Neural cell (in vitro differentiated cells): ENCODE measurements at regions not wholly inside any gene's neighbourhood (a gene's known extent, or its start where the extent isn't known, plus 50 kb on each side); places are given as distances from the start of the nearest gene placed in this dataset.

Experiments used
- H2AFZ ChIP-seq: fragments of 200-600, 300-800 bp; sonication (generic), shearing (Covaris generic); 2 replicates; pipeline ENCODE4 v1.6.0; 2014; ENCODE audit warnings: low read depth, mild to moderate bottlenecking, antibody characterized with exemption, low read length, moderate library complexity
- H3F3A ChIP-seq: fragments of 200-600 bp; shearing (Covaris generic); 2 replicates; pipeline ENCODE4 v1.6.1; 2016; ENCODE audit warnings: mild to moderate bottlenecking, moderate library complexity, mixed read lengths, antibody characterized with exemption, low read length; ENCODE audit not compliant: insufficient read depth, poor library complexity, severe bottlenecking
- H3K27ac ChIP-seq: fragments of 200-600, 300-800 bp; sonication (generic), shearing (Covaris generic); 2 replicates; pipeline ENCODE4 v1.5.1; 2014; ENCODE audit warnings: mild to moderate bottlenecking, low read length, moderate library complexity
- H3K27me3 ChIP-seq: fragments of 300-800, 200-600 bp; sonication (generic), shearing (Covaris generic); 2 replicates; pipeline ENCODE4 v1.6.0; 2014; ENCODE audit warnings: mild to moderate bottlenecking, low read depth, low read length, moderate library complexity; ENCODE audit not compliant: insufficient read depth
- H3K36me3 ChIP-seq: fragments of 300-800, 200-600 bp; sonication (generic), shearing (Covaris generic); 2 replicates; pipeline ENCODE4 v1.5.1; 2014; ENCODE audit warnings: mild to moderate bottlenecking, antibody characterized with exemption, low read length, moderate library complexity; ENCODE audit not compliant: insufficient read depth
- H3K4me2 ChIP-seq: fragments of 300-800, 200-600 bp; sonication (generic), shearing (Covaris generic); 2 replicates; pipeline ENCODE4 v1.6.0; 2014; ENCODE audit warnings: mild to moderate bottlenecking, low read length
- H3K4me3 ChIP-seq: fragments of 300-800, 200-600 bp; sonication (generic), shearing (Covaris generic); 2 replicates; pipeline ENCODE4 v1.5.1; 2014; ENCODE audit warnings: mild to moderate bottlenecking, low read length, moderate library complexity
- H3K79me2 ChIP-seq: fragments of 200-600 bp; shearing (Covaris generic); replicated peaks from 2 replicates; pipeline ENCODE4 v1.6.0; 2014; ENCODE audit warnings: mild to moderate bottlenecking, low read length, moderate library complexity; ENCODE audit not compliant: insufficient read depth
- H3K9ac ChIP-seq: fragments of 300-800, 200-600 bp; sonication (generic), shearing (Covaris generic); 2 replicates; pipeline ENCODE4 v1.6.1; 2016; ENCODE audit warnings: mild to moderate bottlenecking, low read length, mixed read lengths
- H3K9me2 ChIP-seq: fragments of 200-600 bp; shearing (Covaris generic); 2 replicates; pipeline ENCODE4 v1.6.1; 2016; ENCODE audit warnings: mild to moderate bottlenecking, low read length, mixed read lengths; ENCODE audit not compliant: insufficient read depth
- H3K9me3 ChIP-seq: fragments of 200-600, 300-800 bp; sonication (generic), shearing (Covaris generic); 2 replicates; pipeline ENCODE4 v1.6.1; 2016; ENCODE audit warnings: mild to moderate bottlenecking, mixed run types, low read length, moderate library complexity, mixed read lengths
- H4K20me1 ChIP-seq: fragments of 200-600 bp; shearing (Covaris generic); 2 replicates; pipeline ENCODE4 v1.6.1; 2016; ENCODE audit warnings: mild to moderate bottlenecking, mixed run types; ENCODE audit not compliant: insufficient read depth
- CTCF ChIP-seq: fragments of 450-650 bp; IDR thresholded peaks from 2 replicates; pipeline ENCODE4 v1.5.1; 2014; ENCODE audit warnings: antibody characterized with exemption, mild to moderate bottlenecking, moderate library complexity; ENCODE audit not compliant: poor library complexity, severe bottlenecking
- EP300 ChIP-seq: fragments of 450-650 bp; conservative IDR thresholded peaks from 2 replicates; pipeline ENCODE4 v1.6.1; 2014; ENCODE audit warnings: antibody characterized with exemption, mild to moderate bottlenecking, moderate library complexity; ENCODE audit not compliant: poor library complexity, severe bottlenecking
- EZH2 ChIP-seq: fragments of 200-600, 300-800 bp; shearing (Covaris generic), sonication (generic); IDR thresholded peaks from 2 replicates; pipeline ENCODE4 v1.6.1; 2014; ENCODE audit warnings: antibody characterized with exemption, low read length, borderline replicate concordance, mild to moderate bottlenecking; ENCODE audit not compliant: insufficient read depth, poor library complexity, severe bottlenecking
- MXI1 ChIP-seq: fragments of 450-650 bp; conservative IDR thresholded peaks from 2 replicates; pipeline ENCODE4 v1.6.1; 2014; ENCODE audit warnings: antibody characterized with exemption, mild to moderate bottlenecking; ENCODE audit not compliant: poor library complexity, severe bottlenecking
- POLR2AphosphoS5 ChIP-seq: IDR thresholded peaks from 2 replicates; pipeline ENCODE4 v1.6.1; 2012
- RAD21 ChIP-seq: fragments of 450-650 bp; conservative IDR thresholded peaks from 2 replicates; pipeline ENCODE4 v1.6.1; 2014; ENCODE audit warnings: antibody characterized with exemption, mild to moderate bottlenecking, moderate library complexity
- REST ChIP-seq: IDR thresholded peaks from 2 replicates; pipeline ENCODE4 v1.6.1; 2012; ENCODE audit warnings: borderline replicate concordance
- SMC3 ChIP-seq: fragments of 450-650 bp; conservative IDR thresholded peaks from 2 replicates; pipeline ENCODE4 v1.6.1; 2014; ENCODE audit warnings: antibody characterized with exemption, mild to moderate bottlenecking, moderate library complexity; ENCODE audit not compliant: poor library complexity
- TAF1 ChIP-seq: IDR thresholded peaks from 2 replicates; pipeline ENCODE4 v1.6.1; 2012; ENCODE audit warnings: low read depth

- H3K79me2 ChIP-seq, result no peaks in the 10 kb centered on the region
- H3K4me3 ChIP-seq, result no peak overlapping the region
- H3K9ac ChIP-seq, result no peak overlapping the region
- H2AFZ ChIP-seq, result no peak overlapping the region
- TF ChIP-seq MXI1 (no peak), SMC3 (no peak), REST (no peak), EZH2 (no peak), CTCF (no peak), TAF1 (no peak), POLR2AphosphoS5 (no peak), EP300 (no peak)
- no peaks in the 10 kb centered on the region for H3F3A ChIP-seq
- H3K36me3 ChIP-seq, result no peaks in the 10 kb centered on the region
- no peaks in the 10 kb centered on the region for H3K9me2 ChIP-seq
- H3K4me2 ChIP-seq, result no peak overlapping the region
- H3K27ac ChIP-seq, result no peak overlapping the region
- H4K20me1 ChIP-seq, result no peaks in the 10 kb centered on the region
- no peaks in the 10 kb centered on the region for H3K27me3 ChIP-seq
- H3K9me3 ChIP-seq, result no peaks in the 10 kb centered on the region
These were observed 159.9 kb upstream of the ROBO2 start for GRCh38 chr3:76879959-76880358.

GRCh38 chr3:76886761-76887500 lies 153.0 kb upstream of the ROBO2 start:
- Histone ChIP-seq H3K9ac (no peak overlapping the region), H3K27me3 (no peaks in the 10 kb centered on the region), H3K9me2 (no peaks in the 10 kb centered on the region), H3K9me3 (no peaks in the 10 kb centered on the region), H3K79me2 (no peaks in the 10 kb centered on the region), H3K27ac (no peak overlapping the region), H3F3A (no peaks in the 10 kb centered on the region), H3K36me3 (no peaks in the 10 kb centered on the region), H3K4me3 (no peak overlapping the region), H4K20me1 (no peaks in the 10 kb centered on the region), H3K4me2 (no peak overlapping the region), H2AFZ (no peak overlapping the region)
- TF ChIP-seq SMC3, result no peak
- TF ChIP-seq EZH2, result no peak
- TF ChIP-seq REST, result no peak
- TF ChIP-seq CTCF, result no peak
- TF ChIP-seq EP300, result no peak
- TF ChIP-seq MXI1, result no peak
- TF ChIP-seq RAD21, result no peak
- TF ChIP-seq POLR2AphosphoS5, result no peak
- TF ChIP-seq TAF1, result no peak
